ENCODE measurements at regions not wholly inside any gene's neighbourhood (a gene's known extent, or its start where the extent isn't known, plus 50 kb on each side); places are given as distances from the start of the nearest gene placed in this dataset.

DNA sequence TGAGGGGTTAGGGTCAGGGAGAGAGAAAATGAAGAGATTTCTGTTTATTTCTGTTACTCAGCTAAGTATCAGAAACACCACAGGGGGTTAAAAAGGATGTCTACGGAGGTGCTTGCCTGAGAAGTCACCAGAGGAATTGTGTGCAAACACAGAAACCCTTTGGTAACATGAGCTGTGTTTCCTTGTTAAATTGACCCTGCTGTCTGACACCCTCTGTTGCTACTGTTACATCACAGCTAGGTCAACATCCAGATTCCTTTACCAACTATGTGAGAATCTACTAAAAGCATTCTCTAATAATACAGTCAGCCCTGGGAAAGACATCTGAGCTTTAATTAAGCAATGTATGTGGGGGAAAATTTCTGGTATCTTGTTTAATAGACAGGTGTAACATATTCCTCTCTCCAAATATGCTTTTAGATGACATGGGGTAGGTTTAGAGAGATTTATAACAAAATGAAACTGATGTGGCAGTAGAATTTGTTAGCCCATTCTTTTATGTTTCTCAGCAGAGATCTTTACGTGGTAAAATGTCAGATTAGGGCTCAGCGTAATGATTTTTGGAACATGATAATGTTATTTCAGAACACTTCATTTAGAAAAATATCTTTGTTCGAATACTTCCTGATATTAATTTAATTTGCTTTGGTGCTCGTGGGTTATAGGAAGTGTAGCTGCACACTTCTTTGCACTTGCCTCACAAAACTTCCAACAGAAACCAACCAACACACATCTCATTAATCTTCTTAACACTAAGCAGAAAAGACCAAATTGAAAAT, 168.0 kb upstream of the AHR start:
- peak; percentile 44 for DNase-seq (ENCODE audit: low read depth)

GRCh38 chr7:17131060-17131345, 167.4 kb upstream of the AHR start:
- no peak for DNase-seq (ENCODE audit: low read depth)

DNA sequence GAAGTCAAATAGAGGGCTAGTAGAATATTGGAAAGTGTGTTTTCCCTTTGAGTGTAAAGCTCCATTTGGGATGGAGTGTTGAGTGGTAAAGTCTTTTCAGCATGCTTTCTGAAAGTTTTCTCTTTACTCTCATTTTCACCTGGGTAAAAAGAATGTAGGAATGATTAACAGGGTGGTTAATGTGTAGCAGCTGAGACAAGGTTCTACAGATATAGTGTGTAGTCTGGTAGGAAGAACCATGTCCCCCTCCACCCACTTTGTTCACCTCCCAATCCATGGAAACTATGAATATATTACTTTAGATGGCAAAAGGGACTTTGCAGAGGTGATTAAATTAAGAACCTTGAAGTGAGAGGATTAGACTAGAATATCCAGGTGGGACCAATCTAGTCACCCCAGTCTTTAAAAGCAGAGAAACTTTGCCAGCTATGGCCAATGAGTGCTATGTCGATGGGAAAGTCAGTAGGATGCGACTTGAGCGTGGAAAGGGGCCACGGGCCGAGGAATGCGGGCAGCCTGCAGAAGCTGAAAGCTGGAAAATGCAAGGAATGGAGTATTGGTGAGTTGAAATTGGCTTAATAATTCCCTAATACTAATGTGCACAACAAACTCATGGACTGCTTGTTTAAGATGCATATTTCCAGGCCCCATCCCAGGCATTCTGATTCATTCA, 166.3 kb upstream of the AHR start:
- no peak for DNase-seq (ENCODE audit: low read depth)

DNA sequence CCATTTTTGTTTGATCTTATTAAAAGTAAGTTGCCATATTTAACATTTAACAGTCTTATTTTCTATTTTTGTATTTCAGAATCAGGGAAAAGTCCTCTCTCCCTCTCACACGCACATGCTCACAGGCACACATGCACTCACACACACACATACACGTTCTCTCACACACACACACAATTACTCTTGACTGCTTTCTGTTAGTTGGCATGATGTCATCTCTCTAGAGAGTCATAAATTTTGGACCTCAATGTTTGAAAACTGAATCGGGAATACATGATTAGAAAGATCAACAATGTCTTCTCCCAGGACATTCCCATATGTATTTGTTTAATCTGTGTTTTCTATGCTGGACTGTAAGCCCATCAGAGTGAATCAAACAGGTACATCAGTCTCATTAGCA, 165.7 kb upstream of the AHR start:
- DNase-seq (ENCODE audit: low read depth) = peak; percentile 66

DNA sequence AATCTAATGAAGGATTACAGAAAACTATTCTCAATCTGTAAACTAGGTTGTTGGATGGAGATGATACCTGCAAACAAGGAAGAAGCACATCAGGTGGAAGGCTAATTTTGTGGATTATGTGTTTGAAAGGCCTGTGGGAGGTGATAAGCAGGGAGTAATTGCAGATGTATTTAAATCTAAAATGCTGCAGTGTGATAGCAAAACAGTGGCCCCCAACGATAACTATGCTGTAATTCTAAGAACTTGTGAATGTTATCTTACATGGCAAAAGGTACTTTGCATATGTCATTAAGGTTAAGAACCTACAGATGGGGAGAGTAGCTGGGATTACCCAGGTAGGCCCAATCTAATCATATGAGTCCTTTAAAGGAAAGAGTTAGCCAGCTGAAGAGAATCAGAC, 164.5 kb upstream of the AHR start:
- DNase-seq (ENCODE audit: low read depth) = no peak

DNA sequence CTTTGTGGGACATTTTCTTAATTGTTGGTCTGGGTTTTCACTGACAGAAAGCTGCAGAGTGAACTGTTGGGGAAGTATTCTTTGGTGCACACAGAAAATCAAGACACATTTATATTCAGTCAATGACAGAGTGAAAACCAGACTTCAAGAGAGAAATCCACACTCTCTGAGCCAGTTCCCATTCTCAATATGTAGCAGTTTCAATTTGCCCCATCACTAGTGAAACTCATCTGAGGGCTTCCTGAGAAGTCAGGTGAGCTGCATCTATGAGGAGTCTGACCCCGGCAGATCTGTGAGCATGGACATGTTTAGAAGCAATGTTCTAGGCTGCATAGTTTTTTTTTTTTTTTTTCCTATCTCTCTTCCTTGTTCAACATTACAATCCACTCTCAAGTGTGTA, 163.7 kb upstream of the AHR start:
- DNase-seq (ENCODE audit: low read depth) = no peak

GRCh38 chr7:17136126-17136525, 162.3 kb upstream of the AHR start:
- DNase-seq (ENCODE audit: low read depth) = no peak

DNA sequence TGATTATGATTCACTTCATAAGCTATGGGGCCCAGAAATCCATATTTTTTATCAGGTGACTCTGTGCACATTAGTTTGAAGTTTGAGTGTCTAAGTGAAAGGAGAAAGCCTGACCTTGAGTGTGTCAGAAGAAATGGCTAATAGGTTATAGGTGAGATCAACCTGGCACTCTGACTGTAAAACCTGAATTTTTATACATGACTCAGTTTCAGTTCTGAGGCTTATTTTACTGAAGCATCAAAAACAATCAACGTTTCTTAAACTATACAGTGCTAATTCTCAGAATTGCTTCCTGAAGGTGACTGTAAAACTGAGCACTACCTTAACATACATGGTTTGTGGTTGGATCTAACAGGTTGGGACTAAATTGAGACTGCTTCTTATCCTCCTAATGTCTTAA, 159.4 kb upstream of the AHR start:
- DNase-seq (ENCODE audit: low read depth) = no peak

- DNase-seq (ENCODE audit: low read depth) = no peak
Measured at GRCh38 chr7:17140406-17140805, 158.0 kb upstream of the AHR start.

- DNase-seq (ENCODE audit: low read depth) = no peak
Measured at GRCh38 chr7:17142831-17143541, 155.5 kb upstream of the AHR start.

GRCh38 chr7:17144322-17144721, 154.1 kb upstream of the AHR start:
- DNase-seq (ENCODE audit: low read depth) = no peak

GRCh38 chr7:17146621-17147020, 151.8 kb upstream of the AHR start:
- DNase-seq (ENCODE audit: low read depth) = no peak

DNA sequence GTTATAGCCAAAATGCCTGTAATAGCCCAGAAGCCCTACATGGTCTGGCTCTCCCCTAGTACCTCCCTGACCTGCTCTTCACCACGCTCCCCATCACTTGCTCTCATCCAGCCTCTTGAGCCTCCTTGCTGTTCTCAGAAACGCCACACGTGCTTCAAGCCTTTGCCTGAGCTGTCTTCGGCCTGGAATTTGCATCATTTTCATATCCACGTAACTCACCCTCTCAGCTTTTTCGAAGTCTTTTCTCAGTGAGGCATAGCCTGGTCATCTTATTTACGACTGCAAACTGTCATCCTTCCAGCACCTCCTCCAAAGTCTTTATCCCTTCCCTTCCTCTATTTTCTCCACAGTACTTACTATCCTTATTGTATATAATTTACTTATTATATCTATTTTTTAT, 151.0 kb upstream of the AHR start:
- no peak for DNase-seq (ENCODE audit: low read depth)

DNA sequence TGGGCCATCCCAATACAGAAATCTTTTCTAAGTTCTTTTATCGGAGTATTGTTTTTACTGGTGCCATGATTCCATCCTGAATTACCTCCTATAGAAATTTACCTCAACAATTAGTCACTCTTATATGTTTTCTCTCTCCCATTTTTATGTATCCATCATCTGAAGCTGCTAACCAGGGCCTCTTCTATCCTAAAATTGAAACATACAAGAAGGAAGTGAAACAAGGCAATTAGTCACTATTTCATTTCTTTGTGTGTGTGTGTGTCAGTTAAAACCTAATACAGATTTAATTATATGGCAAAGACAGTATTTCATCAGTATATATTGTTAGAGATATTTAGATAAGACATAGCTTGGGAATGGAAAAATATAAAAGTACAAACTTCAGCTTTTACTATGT, 148.4 kb upstream of the AHR start:
- no peak for DNase-seq (ENCODE audit: low read depth)

DNA sequence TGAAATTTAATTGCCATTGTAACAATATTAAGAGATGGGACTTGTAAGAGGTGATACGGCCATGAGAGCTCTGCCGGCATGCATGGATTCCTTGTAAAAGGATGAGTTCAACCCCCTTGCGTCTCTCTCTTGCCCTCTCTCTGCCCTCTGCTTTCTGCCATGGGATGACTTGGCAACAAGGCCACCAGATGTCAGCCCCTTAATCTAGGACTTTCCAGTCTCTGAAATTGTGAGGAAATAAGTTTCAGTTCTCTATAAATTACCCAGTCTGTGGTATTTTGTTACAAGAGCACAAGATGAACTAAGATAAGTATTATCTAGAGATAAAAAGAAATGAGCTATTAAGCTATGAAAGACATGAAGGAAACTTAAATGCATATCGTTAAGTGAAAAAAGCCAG, 145.7 kb upstream of the AHR start:
- no peak for DNase-seq (ENCODE audit: low read depth)

- no peak for DNase-seq (ENCODE audit: low read depth)
Measured at GRCh38 chr7:17153536-17153935, 144.9 kb upstream of the AHR start.

DNA sequence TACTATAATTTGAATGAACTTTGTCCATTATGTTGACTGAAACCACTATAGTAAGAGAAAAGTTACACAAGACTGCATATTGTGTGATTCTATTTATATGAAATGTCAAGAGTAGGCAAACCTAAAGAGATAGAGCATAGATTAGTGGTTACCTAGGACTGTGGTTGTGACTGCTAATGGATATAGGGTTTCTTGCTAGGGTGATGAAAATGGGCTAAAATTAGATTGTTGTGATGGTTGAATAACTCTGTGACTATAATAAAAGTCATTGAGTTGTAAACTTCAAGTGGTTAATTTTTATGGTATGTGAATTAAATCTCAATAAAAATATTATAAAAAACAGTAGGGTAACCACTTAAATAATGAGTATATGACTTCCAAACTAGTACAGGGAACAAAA, 142.9 kb upstream of the AHR start:
- no peak for DNase-seq (ENCODE audit: low read depth)

- no peak for DNase-seq (ENCODE audit: low read depth)
Measured at GRCh38 chr7:17158261-17158660, 140.2 kb upstream of the AHR start.

GRCh38 chr7:17159500-17160037, 138.9 kb upstream of the AHR start:
- no peak for DNase-seq (ENCODE audit: low read depth)

DNA sequence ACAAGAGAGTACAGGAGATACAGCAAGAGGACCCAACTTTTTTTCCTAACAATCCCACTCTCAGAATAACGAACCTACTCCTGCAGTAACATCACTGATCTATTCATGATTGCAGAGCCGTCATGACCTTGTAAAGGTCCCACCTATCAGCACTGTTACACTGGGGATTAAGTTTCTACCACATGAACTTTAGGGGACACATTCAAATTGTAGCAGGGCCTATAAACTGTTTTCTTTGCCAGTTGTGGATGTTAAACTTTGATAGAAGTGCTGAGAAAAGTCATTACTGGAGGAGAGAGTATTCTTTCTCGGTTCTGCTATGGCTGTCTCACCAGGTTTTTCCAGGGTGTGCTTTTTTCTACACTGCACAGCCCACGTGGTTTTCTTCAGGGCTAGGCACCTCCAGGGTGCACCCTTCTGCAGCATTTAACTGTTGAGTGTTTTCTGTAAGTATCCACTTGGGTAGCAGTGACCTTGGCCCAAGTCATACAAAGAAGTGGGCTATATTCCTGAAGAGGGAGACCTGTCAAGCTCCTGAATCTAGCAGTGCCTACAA, 131.6 kb upstream of the AHR start:
- no peak for DNase-seq (ENCODE audit: low read depth)

DNA sequence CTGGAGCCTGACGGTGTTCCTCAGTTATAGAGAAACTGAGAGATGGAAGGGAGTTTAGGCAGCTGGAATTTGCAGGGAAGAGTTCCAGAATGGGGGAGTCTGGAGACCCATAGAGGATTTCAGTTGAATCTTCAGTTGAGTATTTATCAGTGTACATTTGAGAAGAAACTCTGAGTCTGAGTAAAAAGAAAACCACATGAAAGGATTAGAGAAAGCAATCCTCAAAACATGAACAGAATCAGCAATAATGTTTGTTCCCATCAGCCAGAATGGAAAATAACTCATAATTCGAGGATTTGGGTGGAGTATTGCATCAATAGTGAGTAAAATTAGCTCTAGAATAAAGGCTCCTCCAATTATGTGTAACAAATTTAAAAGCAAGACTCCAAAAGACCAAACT, 130.0 kb upstream of the AHR start:
- DNase-seq (ENCODE audit: low read depth) = no peak

DNA sequence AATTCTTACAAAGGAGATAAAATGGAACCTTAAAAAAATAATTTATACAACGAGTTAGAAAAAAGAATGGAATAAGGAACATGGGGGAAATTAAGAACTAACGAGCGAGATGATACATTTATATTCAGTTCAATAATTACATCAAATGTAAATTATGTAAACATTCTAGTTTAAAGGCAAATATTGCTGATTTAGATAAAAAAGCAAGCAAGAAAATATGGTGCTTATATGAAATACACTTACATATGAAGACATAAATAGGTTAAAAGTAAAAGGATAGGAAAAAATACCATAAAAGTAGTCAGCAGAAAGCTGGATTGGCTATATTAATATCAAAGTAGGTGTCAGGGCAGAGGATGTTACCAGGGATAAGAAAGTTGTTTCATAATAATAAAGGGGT, 127.0 kb upstream of the AHR start:
- no peak for DNase-seq (ENCODE audit: low read depth)
